Non-pigmented ciliary epithelial cell (primary cell): ENCODE measurements at regions not wholly inside any gene's neighbourhood (a gene's known extent, or its start where the extent isn't known, plus 50 kb on each side); places are given as distances from the start of the nearest gene placed in this dataset.
"Not testable (repeated sequence)": the region's sequence is repeated elsewhere in the genome, so short reads cannot be mapped to it uniquely, and the experiment has no call there.

ENCODE experiments used
- DNase-seq: peaks from one replicate; pipeline ENCODE4 v3.0.0-alpha.2; 2010; ENCODE audit warnings: low read depth

GRCh38 chr7:115558161-115558560, 472.4 kb downstream of the TFEC start:
- DNase-seq: no peak

GRCh38 chr7:115557296-115557695, 473.3 kb downstream of the TFEC start:
- DNase-seq: not testable (repeated sequence)

GRCh38 chr7:115552766-115553165, 477.8 kb downstream of the TFEC start:
- no peak for DNase-seq

- DNase-seq: no peak
Measured at GRCh38 chr7:115549910-115550309, 480.7 kb downstream of the TFEC start.

GRCh38 chr7:115548756-115549155, 481.8 kb downstream of the TFEC start:
- no peak for DNase-seq

- no peak for DNase-seq
Measured at GRCh38 chr7:115546790-115547189, 483.8 kb downstream of the TFEC start.

GRCh38 chr7:115533785-115534184, 496.8 kb downstream of the TFEC start:
- DNase-seq: no peak

- DNase-seq: no peak
Measured at GRCh38 chr7:115526278-115526677, 504.3 kb downstream of the TFEC start.

- no peak for DNase-seq
Measured at GRCh38 chr7:115522174-115522573, 508.4 kb downstream of the TFEC start.

- DNase-seq: no peak
Measured at GRCh38 chr7:115516341-115516740, 514.2 kb downstream of the TFEC start.

GRCh38 chr7:115511330-115511729, 519.2 kb downstream of the TFEC start:
- DNase-seq: no peak

GRCh38 chr7:115505136-115505535, 525.4 kb downstream of the TFEC start:
- no peak for DNase-seq

- no peak for DNase-seq
Measured at GRCh38 chr7:115499956-115500355, 530.6 kb downstream of the TFEC start.

- no peak for DNase-seq
Measured at GRCh38 chr7:115496006-115496405, 534.6 kb downstream of the TFEC start.

- DNase-seq: no peak
Measured at GRCh38 chr7:115494529-115495147, 535.9 kb downstream of the TFEC start.

- DNase-seq: no peak
Measured at GRCh38 chr7:115493381-115493780, 537.2 kb downstream of the TFEC start.

- no peak for DNase-seq
Measured at GRCh38 chr7:115491744-115492380, 538.7 kb downstream of the TFEC start.

GRCh38 chr7:115479448-115479847, 551.1 kb downstream of the TFEC start:
- no peak for DNase-seq

GRCh38 chr7:115478426-115478825, 552.1 kb downstream of the TFEC start:
- DNase-seq: no peak

GRCh38 chr7:115477193-115477651, 553.3 kb downstream of the TFEC start:
- no peak for DNase-seq

GRCh38 chr7:115476671-115477181, 553.8 kb downstream of the TFEC start:
- no peak for DNase-seq

- no peak for DNase-seq
Measured at GRCh38 chr7:115475761-115476385, 554.0 kb downstream of the MDFIC start.

GRCh38 chr7:115475206-115475605, 553.3 kb downstream of the MDFIC start:
- no peak for DNase-seq
